ENCODE measurements at regions not wholly inside any gene's neighbourhood (a gene's known extent, or its start where the extent isn't known, plus 50 kb on each side); places are given as distances from the start of the nearest gene placed in this dataset. TPM values are rescaled to one million over a fixed set of nuclear protein-coding genes. Genes with fewer than 3 reads are reported as not detected.
"Not testable (repeated sequence)": the region's sequence is repeated elsewhere in the genome, so short reads cannot be mapped to it uniquely, and the experiment has no call there.

DNA sequence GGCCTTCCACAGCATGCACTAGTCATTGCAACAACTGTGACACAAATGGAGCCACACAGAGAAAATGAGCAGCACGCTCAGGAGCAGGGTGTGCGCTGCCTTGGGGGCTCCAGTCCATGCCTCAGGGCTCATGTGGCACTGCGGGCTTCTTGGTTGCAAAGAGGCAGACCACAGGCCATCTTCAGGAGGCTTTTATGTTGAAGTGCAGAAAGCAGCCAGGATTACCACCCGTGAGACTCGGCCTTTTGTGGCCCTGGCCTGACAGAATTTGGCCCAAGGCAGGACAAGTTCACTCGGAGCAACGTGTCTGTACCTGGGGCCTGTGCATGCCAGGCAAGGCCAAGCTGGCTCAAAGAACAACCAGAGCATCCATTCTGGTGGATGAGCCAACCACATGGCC, 602.3 kb downstream of the CWH43 start:
- H4K8ac ChIP-seq (ENCODE audit: low read depth, low read length); H4K5ac ChIP-seq (ENCODE audit: low read length); H3K18ac ChIP-seq (ENCODE audit: low read length); H3K9ac ChIP-seq (ENCODE audit: low read length); H3K79me1 ChIP-seq (ENCODE audit: low read length); H3K4me1 ChIP-seq (ENCODE audit: control insufficient read depth, low read depth, low read length); H2AK5ac ChIP-seq (ENCODE audit: low read length); H2BK15ac ChIP-seq (replicated peaks; ENCODE audit: low read depth); H2BK120ac ChIP-seq (ENCODE audit: low read depth, low read length); H3K23ac ChIP-seq (ENCODE audit: low read length); DNase-seq; H2BK5ac ChIP-seq (ENCODE audit: low read length); H3K27me3 ChIP-seq (ENCODE audit: insufficient read depth, low read length, poor library complexity); H3K27ac ChIP-seq (ENCODE audit: low read depth, low read length); H3K36me3 ChIP-seq (ENCODE audit: control insufficient read depth, insufficient read depth, low read length); H3K4me2 ChIP-seq (ENCODE audit: low read length); H3K4ac ChIP-seq (ENCODE audit: low read depth, low read length); H3K56ac ChIP-seq (ENCODE audit: low read length); H3K4me3 ChIP-seq (ENCODE audit: low read length); H3K79me2 ChIP-seq (ENCODE audit: control insufficient read depth, insufficient read depth, low read length): not testable (repeated sequence)
- WGBS (ENCODE audit: extremely low coverage, insufficient coverage, low lambda C conversion rate) = no CpG with 5 or more reads among the region's 7 CpGs

DNA sequence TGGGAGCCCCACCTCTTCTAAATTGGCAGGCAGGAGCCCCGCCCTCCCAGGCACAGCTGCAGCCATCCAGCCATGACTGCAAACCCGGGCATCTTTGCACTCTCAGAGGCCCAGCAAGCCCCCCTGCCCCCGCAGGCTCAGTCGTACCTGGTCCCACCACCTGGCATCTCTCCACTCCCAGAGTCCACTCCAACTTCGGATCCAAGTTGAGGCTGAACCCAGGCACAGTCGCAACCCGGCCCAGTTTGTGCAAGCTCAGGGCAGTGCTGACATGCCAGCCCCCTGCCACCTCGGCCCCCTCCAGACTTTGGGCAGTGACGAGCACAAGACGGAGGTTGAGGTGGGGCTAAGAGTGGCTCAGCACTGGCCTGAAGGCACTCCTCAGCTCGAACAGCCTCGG, 632.4 kb downstream of the CWH43 start:
- H3K27me3 ChIP-seq (ENCODE audit: insufficient read depth, low read length, poor library complexity); H3K79me2 ChIP-seq (ENCODE audit: control insufficient read depth, insufficient read depth, low read length); H3K18ac ChIP-seq (ENCODE audit: low read length); H3K9ac ChIP-seq (ENCODE audit: low read length); H3K4me3 ChIP-seq (ENCODE audit: low read length); H4K8ac ChIP-seq (ENCODE audit: low read depth, low read length); DNase-seq; H2BK120ac ChIP-seq (ENCODE audit: low read depth, low read length); H3K27ac ChIP-seq (ENCODE audit: low read depth, low read length); H2BK5ac ChIP-seq (ENCODE audit: low read length); H4K5ac ChIP-seq (ENCODE audit: low read length); H3K4me2 ChIP-seq (ENCODE audit: low read length); H3K79me1 ChIP-seq (ENCODE audit: low read length); H2AK5ac ChIP-seq (ENCODE audit: low read length); H2BK15ac ChIP-seq (replicated peaks; ENCODE audit: low read depth); H3K4me1 ChIP-seq (ENCODE audit: control insufficient read depth, low read depth, low read length); H3K36me3 ChIP-seq (ENCODE audit: control insufficient read depth, insufficient read depth, low read length); H3K4ac ChIP-seq (ENCODE audit: low read depth, low read length); H3K56ac ChIP-seq (ENCODE audit: low read length); H3K23ac ChIP-seq (ENCODE audit: low read length): not testable (repeated sequence)
- no CpG with 5 or more reads among the region's 12 CpGs for WGBS (ENCODE audit: extremely low coverage, insufficient coverage, low lambda C conversion rate)

DNA sequence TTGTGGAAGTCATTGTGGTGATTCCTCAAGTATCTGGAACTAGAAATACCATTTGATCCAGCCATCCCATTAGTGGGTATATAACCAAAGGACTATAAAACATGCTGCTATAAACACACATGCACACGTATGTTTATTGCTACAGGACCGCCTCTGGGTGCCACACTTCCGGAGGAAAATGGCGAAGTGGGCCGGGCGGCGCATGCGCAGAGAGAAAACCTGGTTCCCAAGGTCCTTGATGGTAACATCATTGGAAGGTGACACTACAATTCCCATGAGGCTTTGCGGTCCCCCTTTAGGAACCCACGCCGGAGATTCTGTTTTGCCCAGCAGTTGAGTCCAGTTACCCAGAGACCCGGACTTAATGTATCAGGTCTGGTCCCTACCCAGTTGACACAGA, 640.4 kb downstream of the CWH43 start:
- DNase-seq; H3K27ac ChIP-seq (ENCODE audit: low read depth, low read length); H2AK5ac ChIP-seq (ENCODE audit: low read length); H3K56ac ChIP-seq (ENCODE audit: low read length); H3K27me3 ChIP-seq (ENCODE audit: insufficient read depth, low read length, poor library complexity); H3K23ac ChIP-seq (ENCODE audit: low read length); H3K9ac ChIP-seq (ENCODE audit: low read length); H2BK120ac ChIP-seq (ENCODE audit: low read depth, low read length); H3K18ac ChIP-seq (ENCODE audit: low read length); H3K79me2 ChIP-seq (ENCODE audit: control insufficient read depth, insufficient read depth, low read length); H3K79me1 ChIP-seq (ENCODE audit: low read length); H3K4me1 ChIP-seq (ENCODE audit: control insufficient read depth, low read depth, low read length); H3K4me3 ChIP-seq (ENCODE audit: low read length); H3K36me3 ChIP-seq (ENCODE audit: control insufficient read depth, insufficient read depth, low read length); H2BK15ac ChIP-seq (replicated peaks; ENCODE audit: low read depth); H4K5ac ChIP-seq (ENCODE audit: low read length); H4K8ac ChIP-seq (ENCODE audit: low read depth, low read length); H3K4ac ChIP-seq (ENCODE audit: low read depth, low read length); H2BK5ac ChIP-seq (ENCODE audit: low read length); H3K4me2 ChIP-seq (ENCODE audit: low read length): not testable (repeated sequence)
- WGBS (ENCODE audit: extremely low coverage, insufficient coverage, low lambda C conversion rate) = no CpG with 5 or more reads among the region's 12 CpGs

Small RNA genes lying in the stretch of these regions (small RNA-seq; reads per million reads assigned to genes)
- not detected for gene AC119751.2 (ENCODE audit: insufficient read depth)
- gene AC119751.6 (ENCODE audit: insufficient read depth) = not detected
- gene AC119751.7 (ENCODE audit: insufficient read depth) = not detected
- gene AC119751.8 (ENCODE audit: insufficient read depth) = not detected
